ENCODE measurements at regions not wholly inside any gene's neighbourhood (a gene's known extent, or its start where the extent isn't known, plus 50 kb on each side); places are given as distances from the start of the nearest gene placed in this dataset.

GRCh38 chr6:93021235-93021915 is 398.0 kb downstream of the EPHA7 start:
- H3K4me1 Mint-ChIP-seq, result no peaks in the 10 kb centered on the region
- no peak overlapping the region for H3K27ac Mint-ChIP-seq
- no peaks in the 10 kb centered on the region for H3K36me3 Mint-ChIP-seq (ENCODE audit: low read depth)
- H3K9me3 Mint-ChIP-seq, result peaks cover 3% of the 10 kb centered on the region
- no peaks in the 10 kb centered on the region for H3K27me3 Mint-ChIP-seq (ENCODE audit: low read depth)
- H3K4me3 Mint-ChIP-seq, result no peak overlapping the region
- TF ChIP-seq CTCF (IDR thresholded peaks at IDR 0.05; ENCODE audit: unreplicated experiment in 3 of 3), result no peak

- H3K36me3 Mint-ChIP-seq (ENCODE audit: low read depth), result no peaks in the 10 kb centered on the region
- no peaks in the 10 kb centered on the region for H3K4me1 Mint-ChIP-seq
- H3K9me3 Mint-ChIP-seq, result peaks cover 3% of the 10 kb centered on the region
- no peak overlapping the region for H3K27ac Mint-ChIP-seq
- H3K4me3 Mint-ChIP-seq, result no peak overlapping the region
- no peaks in the 10 kb centered on the region for H3K27me3 Mint-ChIP-seq (ENCODE audit: low read depth)
- TF ChIP-seq CTCF (IDR thresholded peaks at IDR 0.05; ENCODE audit: unreplicated experiment in 3 of 3), result no peak
Observed at GRCh38 chr6:93017626-93018025, 401.7 kb downstream of the EPHA7 start.

GRCh38 chr6:93017213-93017612 is 402.1 kb downstream of the EPHA7 start:
- H3K4me3 Mint-ChIP-seq, result no peak overlapping the region

GRCh38 chr6:93013054-93013453 is 406.3 kb downstream of the EPHA7 start:
- H3K27ac Mint-ChIP-seq, result no peak overlapping the region
- no peaks in the 10 kb centered on the region for H3K4me1 Mint-ChIP-seq
- H3K36me3 Mint-ChIP-seq (ENCODE audit: low read depth), result no peaks in the 10 kb centered on the region
- H3K4me3 Mint-ChIP-seq, result no peak overlapping the region
- H3K27me3 Mint-ChIP-seq (ENCODE audit: low read depth), result no peaks in the 10 kb centered on the region
- TF ChIP-seq CTCF (IDR thresholded peaks at IDR 0.05; ENCODE audit: unreplicated experiment in 3 of 3), result no peak
- no peaks in the 10 kb centered on the region for H3K9me3 Mint-ChIP-seq

More at GRCh38 chr6:93017213-93017612, 402.1 kb downstream of the EPHA7 start:
- no peak for TF ChIP-seq CTCF (IDR thresholded peaks at IDR 0.05; ENCODE audit: unreplicated experiment in 3 of 3)
- Mint-ChIP-seq H3K9me3 (peaks cover 3% of the 10 kb centered on the region), H3K4me1 (no peaks in the 10 kb centered on the region), H3K36me3 (ENCODE audit: low read depth) (no peaks in the 10 kb centered on the region), H3K27me3 (ENCODE audit: low read depth) (no peaks in the 10 kb centered on the region), H3K27ac (no peak overlapping the region)

- TF ChIP-seq CTCF (IDR thresholded peaks at IDR 0.05; ENCODE audit: unreplicated experiment in 3 of 3), result no peak
- Mint-ChIP-seq H3K36me3 (ENCODE audit: low read depth) (no peaks in the 10 kb centered on the region), H3K9me3 (no peaks in the 10 kb centered on the region), H3K4me3 (no peak overlapping the region), H3K4me1 (no peaks in the 10 kb centered on the region), H3K27me3 (ENCODE audit: low read depth) (no peaks in the 10 kb centered on the region), H3K27ac (no peak overlapping the region)
Observed at GRCh38 chr6:93008375-93008774, 411.0 kb downstream of the EPHA7 start.

- no peak for TF ChIP-seq CTCF (IDR thresholded peaks at IDR 0.05; ENCODE audit: unreplicated experiment in 3 of 3)
- Mint-ChIP-seq H3K4me3 (no peak overlapping the region), H3K4me1 (peaks cover 9% of the 10 kb centered on the region), H3K27ac (no peak overlapping the region), H3K9me3 (no peaks in the 10 kb centered on the region), H3K27me3 (ENCODE audit: low read depth) (no peaks in the 10 kb centered on the region), H3K36me3 (ENCODE audit: low read depth) (no peaks in the 10 kb centered on the region)
Observed at GRCh38 chr6:92989656-92990055, 429.7 kb downstream of the EPHA7 start.

Data from nephron (organoid).